ENCODE measurements at regions not wholly inside any gene's neighbourhood (a gene's known extent, or its start where the extent isn't known, plus 50 kb on each side); places are given as distances from the start of the nearest gene placed in this dataset.

GRCh38 chrX:79268788-79269187, 98.3 kb downstream of the ITM2A start:
- Histone ChIP-seq H3K4me3 (replicated peaks in 1 of 3; ENCODE audit: insufficient read depth in 1 of 3, low read depth in 2 of 3, low read length in 3 of 3) (no peak overlapping the region), H3K9ac (ENCODE audit: insufficient read depth, low read depth, low read length) (no peak overlapping the region), H3K4me2 (ENCODE audit: low read depth, low read length) (no peak overlapping the region), H2AFZ (ENCODE audit: low read length) (no peak overlapping the region), H3K27me3 (ENCODE audit: control insufficient read depth in 1 of 2, insufficient read depth in 2 of 2, low read length in 2 of 2) (no peaks in the 10 kb centered on the region), H3K79me2 (ENCODE audit: insufficient read depth, low read length) (no peaks in the 10 kb centered on the region), H3K36me3 (replicated peaks in 1 of 2; ENCODE audit: control insufficient read depth in 1 of 2, insufficient read depth in 2 of 2, low read length in 2 of 2) (no peaks in the 10 kb centered on the region), H4K20me1 (ENCODE audit: insufficient read depth, low read length) (no peaks in the 10 kb centered on the region), H3K4me1 (ENCODE audit: insufficient read depth, low read length) (no peaks in the 10 kb centered on the region), H3K9me3 (ENCODE audit: low read length) (no peaks in the 10 kb centered on the region), H3K27ac (ENCODE audit: extremely low read length, insufficient read depth, low read length) (no peak overlapping the region)
- intact Hi-C loops (cut with micrococcal nuclease; ENCODE audit: unreplicated experiment): no loop called here
- WGBS (ENCODE audit: low lambda C conversion rate): 3% methylated on average over 2 of the region's 2 CpGs
- ATAC-seq: no peak
- ChIA-PET CTCF (ENCODE audit: low intra/inter-chr PET ratio, low total read pairs) (no interaction called here), POLR2A (no interaction called here)
- TF ChIP-seq MAFK (conservative IDR thresholded peaks at IDR 0.05 in 1 of 2, IDR thresholded peaks at IDR 0.05 in 1 of 2; ENCODE audit: low read length in 2 of 2): peak in 1 of 2 experiments; percentile 76; a peak in 3 of 4 replicates
- TF ChIP-seq KAT7 (CRISPR knock-in tag; IDR thresholded peaks at IDR 0.05; ENCODE audit: borderline replicate concordance): no peak
- TF ChIP-seq MAFF (IDR thresholded peaks at IDR 0.05; ENCODE audit: low read depth, low read length): peak; percentile 72
- TF ChIP-seq ZNF513 (CRISPR knock-in tag; conservative IDR thresholded peaks at IDR 0.05): no peak
- no peak for FAIRE-seq
- no TSS peak for BruUV-seq (replicated peaks)
- in situ Hi-C loops (cut with HindIII; ENCODE audit: extremely low pct_ligation_motif_present, low pct_unique_long_range_greater_than_20kb): no loop called here
- DNase-seq (ENCODE audit: low spot score): no peak

GRCh38 chrX:79266702-79267101, 100.4 kb downstream of the ITM2A start:
- Histone ChIP-seq H2AFZ (ENCODE audit: low read length) (no peak overlapping the region), H3K4me1 (ENCODE audit: insufficient read depth, low read length) (no peaks in the 10 kb centered on the region), H3K9me3 (ENCODE audit: low read length) (no peaks in the 10 kb centered on the region), H3K4me2 (ENCODE audit: low read depth, low read length) (no peak overlapping the region), H3K27ac (ENCODE audit: extremely low read length, insufficient read depth, low read length) (no peak overlapping the region), H3K79me2 (ENCODE audit: insufficient read depth, low read length) (no peaks in the 10 kb centered on the region), H3K36me3 (replicated peaks in 1 of 2; ENCODE audit: control insufficient read depth in 1 of 2, insufficient read depth in 2 of 2, low read length in 2 of 2) (no peaks in the 10 kb centered on the region), H3K27me3 (ENCODE audit: control insufficient read depth in 1 of 2, insufficient read depth in 2 of 2, low read length in 2 of 2) (no peaks in the 10 kb centered on the region), H4K20me1 (ENCODE audit: insufficient read depth, low read length) (no peaks in the 10 kb centered on the region), H3K9ac (ENCODE audit: insufficient read depth, low read depth, low read length) (no peak overlapping the region), H3K4me3 (replicated peaks in 1 of 3; ENCODE audit: insufficient read depth in 1 of 3, low read depth in 2 of 3, low read length in 3 of 3) (no peak overlapping the region)
- no peak for FAIRE-seq
- intact Hi-C loops (cut with micrococcal nuclease; ENCODE audit: unreplicated experiment) (no loop called here), in situ Hi-C loops (cut with HindIII; ENCODE audit: extremely low pct_ligation_motif_present, low pct_unique_long_range_greater_than_20kb) (no loop called here)
- CTCF ChIA-PET (ENCODE audit: low intra/inter-chr PET ratio, low total read pairs): no interaction called here
- no peak for ATAC-seq
- DNase-seq (ENCODE audit: low spot score): no peak
- POLR2A ChIA-PET: no interaction called here
- WGBS (ENCODE audit: low lambda C conversion rate): 22% methylated on average over 6 of the region's 6 CpGs
- no TSS peak for BruUV-seq (replicated peaks)
- TF ChIP-seq ZBTB40 (IDR thresholded peaks at IDR 0.05) (peak; percentile 60; the same call in 1 of the 2 replicates), ZBTB40 (CRISPR knock-in tag; IDR thresholded peaks at IDR 0.05) (no peak), POLR2AphosphoS5 (IDR thresholded peaks at IDR 0.05; ENCODE audit: low read depth, low read length) (no peak)

All from HepG2 (cell line).